Activated CD4-positive, alpha-beta T cell treated with anti-CD3 and anti-CD28 coated beads, Interleukin-2, amount 50 U/mL, for 16 hours (primary cell): ENCODE measurements at regions not wholly inside any gene's neighbourhood (a gene's known extent, or its start where the extent isn't known, plus 50 kb on each side); places are given as distances from the start of the nearest gene placed in this dataset.
"Not testable (repeated sequence)": the region's sequence is repeated elsewhere in the genome, so short reads cannot be mapped to it uniquely, and the experiment has no call there.

Experiments used
- DNase-seq: peaks from one replicate; pipeline ENCODE4 v3.0.0-alpha.2; 2020

DNA sequence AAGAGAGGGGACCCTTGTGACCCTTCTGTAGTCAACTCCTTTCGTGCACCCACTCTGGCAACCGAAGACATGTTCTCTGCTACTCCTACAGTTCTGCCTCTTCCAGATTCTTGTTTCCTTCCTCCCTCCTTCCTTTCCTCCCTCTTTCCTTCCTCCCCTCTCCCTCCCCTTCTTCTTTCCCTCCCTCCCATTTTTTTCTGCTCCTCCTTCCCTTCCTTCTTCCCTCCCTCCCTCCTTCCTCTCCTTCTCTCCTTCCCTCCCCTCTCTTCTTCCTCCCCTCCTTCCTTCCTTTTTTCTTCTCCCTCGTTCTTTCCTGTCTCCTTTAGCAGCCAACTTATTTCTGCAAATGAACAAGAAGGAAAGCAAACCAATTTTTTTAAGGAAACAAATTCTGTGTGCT is 111.5 kb downstream of the NPTX2 start:
- DNase-seq, result no peak

DNA sequence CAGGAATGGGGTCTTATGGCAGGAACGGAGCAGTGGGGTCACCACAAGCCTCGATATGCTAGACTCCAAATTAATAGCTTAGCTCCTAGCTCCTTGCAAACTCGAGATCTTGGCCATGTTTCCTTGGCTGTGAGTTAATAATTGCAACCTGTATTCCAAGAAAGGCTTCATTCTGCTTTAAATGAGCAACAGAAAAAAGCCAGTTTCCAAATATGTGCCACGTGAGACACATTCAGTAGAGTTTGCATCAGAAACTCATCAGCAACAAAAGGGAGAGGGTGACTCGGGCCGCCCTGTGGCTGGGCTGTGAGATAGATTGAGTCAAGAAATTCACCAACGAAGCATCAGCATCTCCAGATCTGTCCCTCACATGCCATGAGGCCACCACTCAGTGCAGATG is 112.0 kb downstream of the NPTX2 start:
- no peak for DNase-seq

DNA sequence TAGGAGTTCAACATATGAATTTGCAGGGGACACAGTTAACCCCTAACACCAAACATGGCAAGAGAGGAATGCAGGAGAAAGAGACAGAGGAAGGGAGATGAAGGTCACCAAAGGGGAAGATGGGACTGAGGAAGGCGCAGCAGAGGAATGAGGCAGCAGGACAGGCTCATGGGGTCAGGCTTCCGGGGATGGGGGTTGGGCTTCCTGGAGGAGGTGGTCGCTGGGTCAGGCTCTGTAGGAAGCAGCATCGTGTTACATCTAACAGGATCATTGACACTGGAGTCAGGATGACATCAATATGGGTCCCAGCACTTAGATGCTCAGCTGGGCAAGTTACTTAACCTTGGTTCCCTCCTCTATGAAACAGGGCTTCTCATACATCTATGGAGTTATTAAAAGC is 113.2 kb downstream of the NPTX2 start:
- DNase-seq, result no peak

DNA sequence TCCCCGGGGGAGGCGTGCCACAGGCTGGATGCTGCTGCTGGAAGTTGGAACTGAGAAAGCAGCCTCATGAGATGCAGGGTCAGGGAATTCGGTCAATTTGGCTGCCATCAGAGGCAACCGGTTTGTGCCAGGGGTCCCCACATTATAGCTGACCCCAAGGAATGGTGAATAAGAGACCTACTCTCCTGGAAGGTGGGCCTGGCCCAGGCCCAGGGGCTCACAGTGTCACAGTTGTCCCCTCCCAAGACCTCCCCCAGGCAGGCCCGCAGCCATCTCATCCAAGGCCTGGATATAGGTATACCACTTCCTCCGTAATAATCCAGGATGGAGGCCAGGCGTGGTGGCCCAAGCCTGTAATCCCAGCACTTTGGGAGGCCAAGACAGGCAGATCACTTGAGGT is 114.6 kb downstream of the NPTX2 start:
- no peak for DNase-seq

DNA sequence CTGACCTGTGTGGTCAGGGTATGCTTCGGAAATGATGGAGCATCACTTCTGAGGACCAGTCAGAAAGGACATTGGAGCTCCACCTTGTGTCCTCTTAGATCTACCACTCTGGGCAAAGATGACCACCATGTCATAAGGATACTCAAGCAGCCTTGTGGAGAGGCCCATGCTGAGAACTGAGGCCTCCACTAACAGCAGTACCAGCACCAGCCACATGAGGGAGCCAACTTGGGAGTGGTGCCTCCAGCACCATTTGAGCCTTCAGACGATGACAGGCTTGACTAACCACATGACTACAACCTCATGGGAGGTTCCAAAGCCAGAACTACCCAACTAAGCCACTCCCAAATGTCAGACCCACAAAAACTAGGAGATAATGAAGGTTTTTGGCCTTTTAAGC is 116.0 kb downstream of the NPTX2 start:
- DNase-seq, result peak; percentile 72

DNA sequence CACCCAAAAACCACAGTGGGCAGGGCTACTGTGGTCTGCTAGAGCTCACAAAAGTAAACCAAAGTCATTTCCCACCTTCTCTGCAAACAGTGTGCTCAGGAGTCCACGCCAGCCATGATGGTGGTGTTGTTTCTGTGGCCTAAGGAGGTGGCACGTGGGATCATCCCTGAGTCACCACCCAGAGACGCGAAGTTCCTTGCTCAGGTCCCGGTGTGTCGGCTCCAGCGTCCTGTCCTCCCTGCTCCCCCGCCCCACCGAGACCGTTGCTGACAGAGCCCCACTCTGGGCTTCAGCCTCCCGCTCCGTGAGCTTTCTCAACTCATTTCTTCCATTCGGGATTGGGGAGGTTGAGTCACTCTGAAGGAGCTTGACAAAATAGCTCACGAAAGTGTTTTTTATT is 118.7 kb downstream of the NPTX2 start:
- no peak for DNase-seq

DNA sequence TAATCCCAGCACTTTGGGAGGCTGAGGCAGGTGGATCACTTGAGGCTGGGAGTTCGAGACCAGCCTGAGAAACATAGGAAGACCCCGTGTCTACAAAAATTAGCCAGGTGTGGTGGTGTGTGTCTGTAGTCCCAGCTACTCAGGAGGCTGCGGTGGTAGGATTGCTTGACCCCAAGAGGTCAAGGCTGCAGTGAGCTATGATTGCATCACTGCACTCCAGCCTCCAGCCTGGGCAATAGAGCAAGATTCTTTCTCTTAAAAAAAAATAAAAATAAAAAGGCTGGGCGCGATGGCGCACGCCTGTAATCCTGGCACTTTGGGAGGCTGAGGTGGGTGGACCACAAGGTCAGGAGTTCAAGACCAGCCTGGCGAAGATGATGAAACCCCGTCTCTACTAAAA is 119.4 kb downstream of the NPTX2 start:
- not testable (repeated sequence) for DNase-seq

DNA sequence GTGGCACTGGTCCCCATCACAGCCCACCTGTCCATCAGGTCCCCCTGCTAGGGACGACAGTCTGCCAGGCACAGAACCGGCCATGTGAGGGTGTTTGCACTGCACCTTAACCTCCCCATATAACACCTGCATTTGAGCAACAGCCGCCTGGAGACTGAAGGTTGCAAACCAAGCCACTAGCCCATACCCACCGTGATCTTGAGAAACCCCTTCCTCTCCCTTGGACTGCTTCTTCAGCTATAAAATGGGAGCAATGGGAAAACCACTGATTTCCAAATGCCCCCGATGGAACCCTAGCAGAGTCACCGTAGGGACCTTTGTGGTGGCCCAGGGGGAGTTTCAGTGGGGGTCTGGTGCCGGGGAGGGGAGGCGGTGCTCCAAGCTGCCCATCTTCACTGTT is 120.1 kb downstream of the NPTX2 start:
- DNase-seq, result no peak

DNA sequence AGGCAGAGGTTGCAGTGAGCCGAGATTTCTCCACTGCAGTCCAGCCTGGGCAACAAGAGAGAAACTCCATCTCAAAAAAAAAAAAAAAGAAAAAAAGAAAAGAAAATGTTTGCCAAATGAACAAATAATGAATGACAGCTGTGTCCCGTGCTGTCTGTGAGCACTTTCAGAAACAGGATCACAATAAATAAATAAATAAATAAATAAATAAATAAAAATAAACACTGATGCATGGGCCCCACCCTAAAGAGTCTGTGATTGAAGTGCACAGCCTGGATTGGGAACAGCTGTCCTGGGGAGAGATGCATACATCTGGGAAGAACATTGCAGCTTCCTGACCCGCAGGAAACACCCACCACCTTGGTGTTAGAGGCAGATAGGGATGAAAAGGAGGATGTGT is 123.6 kb downstream of the NPTX2 start:
- DNase-seq, result no peak

DNA sequence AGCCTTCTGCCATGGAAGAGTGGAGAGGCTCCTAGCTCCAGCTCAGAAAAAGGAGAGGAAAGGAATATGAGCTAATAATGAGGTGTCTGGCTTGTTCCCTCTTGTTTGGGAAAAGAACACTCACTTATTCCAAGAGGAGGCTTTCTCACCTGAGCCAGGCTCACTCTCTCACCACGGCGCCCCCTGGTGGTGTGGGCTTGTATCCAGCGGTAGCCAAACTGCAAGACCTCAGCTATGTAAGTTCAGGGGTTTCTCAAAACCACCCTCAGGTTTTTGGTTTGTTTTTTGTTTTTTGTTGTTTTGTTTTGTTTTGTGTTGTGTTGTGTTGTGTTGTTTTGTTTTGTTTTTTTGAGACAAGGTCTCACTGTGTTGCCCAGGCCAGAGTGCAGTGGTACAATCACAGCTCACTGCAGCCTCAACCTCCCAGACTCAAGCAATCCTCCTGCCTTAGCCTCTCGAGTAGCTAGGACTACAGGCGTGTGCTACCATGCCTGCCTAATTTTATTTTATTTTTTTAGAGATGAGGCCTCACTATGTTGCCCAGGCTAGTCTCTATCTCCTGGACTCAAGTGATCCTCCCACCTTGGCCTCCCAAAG is 124.0 kb downstream of the TMEM130 start:
- peak; percentile 65 for DNase-seq

DNA sequence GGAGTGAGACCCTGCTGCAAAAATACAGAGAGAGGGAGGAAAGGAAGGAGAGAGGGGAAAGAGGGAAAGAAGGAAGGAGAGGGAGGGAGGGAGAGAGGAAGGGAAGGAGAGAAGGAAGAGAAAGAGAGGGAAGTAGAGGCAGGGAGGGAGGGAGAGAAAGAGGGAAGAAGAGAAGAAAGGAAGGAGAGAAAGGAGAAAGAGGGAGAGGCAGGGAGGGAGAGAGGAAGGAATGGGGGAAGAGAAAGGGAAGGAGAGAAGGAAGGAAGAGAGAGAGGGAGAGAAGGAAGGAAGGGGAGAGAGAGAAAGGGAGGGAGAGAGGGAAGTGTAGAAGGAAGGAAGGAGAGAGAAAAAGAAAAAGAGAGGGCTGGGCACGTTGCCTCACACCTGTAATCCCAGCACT is 121.7 kb downstream of the TMEM130 start:
- no peak for DNase-seq

DNA sequence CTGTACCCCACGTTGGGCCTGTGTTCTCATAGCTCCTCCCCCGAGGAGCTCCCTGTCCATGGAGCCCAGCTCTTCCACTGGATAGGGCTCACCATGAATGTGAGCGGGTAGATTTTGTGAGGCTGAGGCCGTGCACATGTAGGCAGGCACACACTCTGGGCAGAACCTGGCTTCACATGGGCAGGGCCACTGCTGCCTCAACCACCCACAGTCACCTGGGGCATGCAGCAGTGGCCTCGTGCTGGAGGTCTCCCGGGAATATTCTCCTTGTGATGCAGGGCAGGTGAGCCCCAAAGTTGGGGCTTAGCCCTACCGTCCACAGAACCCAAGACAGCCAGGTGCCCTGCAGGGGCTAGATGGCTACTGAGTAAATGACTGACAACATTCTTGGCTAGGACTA is 116.6 kb downstream of the TMEM130 start:
- no peak for DNase-seq

DNA sequence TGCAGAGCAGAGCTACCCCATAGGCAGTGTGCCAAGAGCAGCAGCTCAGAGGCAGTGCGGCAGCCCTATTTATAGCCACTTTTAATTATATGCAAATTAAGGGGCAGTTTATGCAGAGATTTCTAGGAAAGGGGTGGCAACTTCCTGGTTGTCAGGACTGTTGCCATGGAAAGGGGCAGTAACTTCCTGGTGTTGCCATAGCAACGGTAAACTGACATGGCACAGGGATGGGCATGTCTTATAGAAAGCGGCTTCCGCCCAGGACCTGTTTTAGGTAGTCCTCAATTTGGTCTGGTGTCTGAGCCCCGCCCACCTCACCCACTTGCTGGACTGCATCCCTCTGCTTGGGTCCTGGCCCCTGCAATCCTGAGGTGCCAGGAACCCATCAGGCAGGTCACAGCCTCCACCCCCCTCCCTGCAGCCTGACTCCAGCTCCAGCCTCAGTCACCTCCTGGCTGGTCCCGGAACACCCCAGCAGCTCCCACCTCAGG is 115.8 kb downstream of the TMEM130 start:
- no peak for DNase-seq

DNA sequence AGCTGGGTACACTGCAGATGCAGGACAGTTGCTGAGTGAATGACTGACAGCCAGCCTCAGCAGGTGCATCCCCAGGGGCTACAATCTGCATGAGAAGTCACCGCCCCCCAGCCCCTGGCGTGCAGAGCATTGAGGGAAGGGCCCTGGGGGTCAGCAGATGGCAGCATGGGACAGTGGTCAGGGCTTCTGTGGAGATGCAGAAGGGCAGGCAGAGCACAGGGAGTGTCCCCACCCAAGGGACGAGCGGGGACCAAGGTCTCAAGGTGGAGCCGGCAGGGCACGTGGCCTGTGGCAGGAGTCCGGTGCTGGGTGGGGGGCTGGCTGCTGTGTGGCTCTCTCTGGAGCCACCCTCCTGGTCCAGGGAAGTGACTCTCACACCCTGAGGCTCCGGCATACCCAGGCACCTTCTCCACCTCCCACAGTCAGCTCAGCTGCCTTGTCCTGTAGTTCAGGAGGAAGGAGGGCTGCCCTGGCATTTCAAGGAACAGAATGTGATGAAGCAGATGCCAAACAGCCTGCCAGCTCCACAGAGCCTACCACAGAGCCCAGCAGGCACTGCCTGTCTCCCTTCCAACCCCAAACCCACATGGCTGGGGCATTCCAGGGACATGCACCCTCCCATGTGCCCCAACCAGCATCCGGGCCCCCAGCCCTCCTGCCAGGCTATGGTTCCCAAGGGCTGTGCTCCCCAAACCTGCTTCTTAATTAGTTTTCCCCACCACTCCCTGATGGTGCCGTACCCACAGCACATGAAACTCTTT is 114.5 kb downstream of the TMEM130 start:
- DNase-seq, result no peak

DNA sequence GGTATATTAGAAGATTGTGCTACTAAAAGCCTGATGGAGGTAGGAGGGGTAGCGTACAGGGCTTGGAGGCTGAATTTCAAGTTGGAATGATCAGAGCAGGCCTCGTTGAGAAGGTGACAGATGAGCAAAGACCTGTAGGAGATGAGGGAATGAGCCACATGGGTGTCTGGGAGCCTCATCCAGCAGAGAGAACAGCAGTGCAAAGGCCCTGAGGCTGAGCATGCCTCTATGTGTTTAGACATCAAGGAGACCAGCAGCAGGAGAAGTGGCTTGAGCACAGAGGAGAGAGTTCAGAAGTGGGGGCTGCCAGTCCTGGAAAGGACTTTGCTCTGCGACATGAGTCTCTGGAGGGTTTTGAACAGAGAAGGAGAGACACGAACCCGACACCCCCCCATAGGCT is 111.7 kb downstream of the TMEM130 start:
- DNase-seq, result no peak

DNA sequence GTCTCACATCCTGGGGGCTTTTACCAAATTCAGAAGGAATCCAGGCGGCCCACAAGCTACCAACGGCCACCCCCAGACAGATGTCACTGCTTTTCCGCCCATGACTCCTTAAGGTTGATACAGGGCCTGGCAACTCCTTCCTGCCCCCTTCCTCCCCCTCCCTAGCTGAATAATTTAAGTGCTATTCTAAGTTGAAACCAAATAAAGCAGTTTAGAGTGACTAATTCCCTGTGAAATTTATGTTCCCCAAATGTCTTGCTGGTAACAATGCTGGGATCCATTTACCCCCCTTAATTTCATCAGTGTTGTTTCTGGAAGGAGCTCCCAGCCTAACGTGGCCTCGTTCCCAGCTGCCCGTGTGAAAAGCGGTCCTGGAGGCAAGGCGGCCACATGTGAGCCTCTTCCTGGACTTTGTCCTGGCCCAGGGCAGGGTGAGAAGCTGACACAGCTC is 109.6 kb downstream of the TMEM130 start:
- DNase-seq, result no peak

DNA sequence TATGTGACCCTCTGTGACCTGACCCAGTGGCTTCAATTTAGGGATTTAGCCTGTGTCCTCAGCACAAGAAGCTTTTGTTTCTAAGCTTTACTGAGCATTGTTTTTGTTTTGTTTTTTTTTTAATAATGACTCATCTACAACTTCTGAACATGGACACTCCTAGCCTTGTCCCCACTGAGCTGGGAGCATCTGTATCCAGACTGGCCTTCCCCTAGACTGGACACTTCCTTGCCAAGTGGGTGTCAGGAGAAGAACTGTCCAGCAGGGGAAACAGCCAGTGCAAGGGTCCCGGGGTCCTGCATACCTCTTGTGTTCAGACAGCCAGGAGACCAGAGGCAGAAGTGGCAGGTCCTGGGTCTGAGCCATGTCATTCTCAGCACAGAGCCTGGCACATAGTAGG is 108.6 kb downstream of the TMEM130 start:
- no peak for DNase-seq

DNA sequence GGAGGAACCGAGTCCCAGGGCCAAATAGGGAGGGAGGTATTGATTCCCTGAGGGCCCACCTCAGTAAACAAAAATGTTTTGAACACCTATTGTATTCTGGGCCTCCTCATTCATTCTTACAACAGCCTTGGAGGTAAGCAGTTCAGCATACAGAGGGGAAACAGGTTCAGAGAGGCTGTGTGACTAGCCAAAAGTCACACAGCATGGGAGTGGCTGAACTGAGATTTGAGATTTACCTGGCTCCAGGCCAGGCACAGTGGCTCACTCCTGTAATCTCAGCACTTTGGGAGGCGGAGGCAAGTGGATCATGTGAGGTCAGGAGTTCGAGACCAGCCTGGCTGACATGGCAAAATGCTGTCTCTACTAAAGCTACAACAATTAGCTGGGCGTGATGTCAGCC is 107.2 kb downstream of the TMEM130 start:
- DNase-seq, result no peak

DNA sequence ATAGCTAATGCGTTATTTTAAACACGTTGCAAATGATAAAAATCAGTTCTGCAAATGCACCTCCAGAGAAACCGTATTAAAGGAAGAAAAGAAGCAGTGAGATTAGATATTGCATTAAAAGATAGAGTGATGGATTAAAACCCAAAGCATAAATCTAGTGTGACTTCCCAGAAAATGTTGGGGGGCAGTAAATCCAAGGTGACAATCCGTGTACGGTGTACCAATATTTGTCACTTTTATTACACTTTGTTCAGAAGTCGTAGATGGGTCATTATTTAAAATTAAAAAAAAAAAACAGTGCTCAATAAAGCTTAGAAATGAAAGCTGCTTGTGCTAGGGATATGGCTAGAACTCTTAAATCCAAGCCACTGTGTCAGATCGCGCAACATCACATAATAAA is 106.4 kb downstream of the TMEM130 start:
- no peak for DNase-seq

DNA sequence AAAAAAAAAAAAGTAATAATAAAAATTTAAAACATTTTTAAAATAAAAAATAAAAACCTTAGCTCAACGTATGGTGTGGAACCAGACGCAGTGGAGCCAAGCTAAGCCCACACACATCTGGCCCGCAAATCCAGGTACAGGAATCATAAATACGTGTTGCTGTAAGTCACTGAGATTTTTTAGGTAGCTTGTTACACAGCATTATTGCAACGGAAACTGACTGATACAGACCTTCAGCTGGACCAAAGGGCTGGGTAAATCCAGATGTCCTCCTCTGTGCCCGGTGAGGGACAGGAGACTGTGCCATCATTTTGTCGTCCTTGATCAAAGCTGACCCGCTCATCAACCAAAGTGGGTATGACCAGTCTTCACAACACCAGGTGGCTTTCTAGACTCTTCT is 104.9 kb downstream of the TMEM130 start:
- DNase-seq, result no peak

DNA sequence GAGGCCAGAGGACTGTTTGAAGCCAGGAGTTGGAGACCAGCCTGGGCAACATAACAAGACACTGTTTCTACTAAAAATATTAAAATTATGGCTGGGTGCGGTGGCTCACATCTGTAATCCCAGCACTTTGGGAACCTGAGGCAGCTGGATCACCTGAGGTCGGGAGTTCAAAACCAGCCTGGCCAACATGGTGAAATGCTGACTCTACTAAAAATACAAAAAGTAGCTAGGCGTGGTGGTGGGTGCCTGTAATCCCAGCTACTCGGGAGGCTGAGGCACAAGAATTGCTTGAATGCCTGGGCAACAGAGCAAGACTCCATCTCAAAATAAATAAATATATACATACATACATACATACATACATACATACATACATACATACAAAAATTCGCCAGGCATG is 99.7 kb downstream of the TMEM130 start:
- DNase-seq, result not testable (repeated sequence)

DNA sequence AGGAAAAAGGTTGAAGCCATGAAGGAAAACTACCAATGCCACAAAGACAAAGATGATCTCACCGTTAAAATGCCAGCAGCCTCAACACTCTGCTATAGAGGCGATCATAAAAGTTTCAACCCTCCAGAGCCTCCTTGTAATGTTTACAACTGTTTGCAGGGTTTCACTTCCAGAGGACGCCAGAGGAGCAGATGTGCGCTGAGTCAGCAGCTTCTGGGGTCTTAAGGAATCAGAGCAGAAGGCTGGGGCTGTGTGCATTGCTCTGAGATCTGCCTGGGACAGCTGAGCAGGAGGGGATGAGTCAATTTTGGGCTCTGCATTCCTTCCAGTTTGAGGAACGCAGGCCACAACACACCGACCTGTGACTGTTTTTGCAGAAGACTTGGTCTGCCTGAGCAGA is 98.3 kb downstream of the TMEM130 start:
- DNase-seq, result no peak

DNA sequence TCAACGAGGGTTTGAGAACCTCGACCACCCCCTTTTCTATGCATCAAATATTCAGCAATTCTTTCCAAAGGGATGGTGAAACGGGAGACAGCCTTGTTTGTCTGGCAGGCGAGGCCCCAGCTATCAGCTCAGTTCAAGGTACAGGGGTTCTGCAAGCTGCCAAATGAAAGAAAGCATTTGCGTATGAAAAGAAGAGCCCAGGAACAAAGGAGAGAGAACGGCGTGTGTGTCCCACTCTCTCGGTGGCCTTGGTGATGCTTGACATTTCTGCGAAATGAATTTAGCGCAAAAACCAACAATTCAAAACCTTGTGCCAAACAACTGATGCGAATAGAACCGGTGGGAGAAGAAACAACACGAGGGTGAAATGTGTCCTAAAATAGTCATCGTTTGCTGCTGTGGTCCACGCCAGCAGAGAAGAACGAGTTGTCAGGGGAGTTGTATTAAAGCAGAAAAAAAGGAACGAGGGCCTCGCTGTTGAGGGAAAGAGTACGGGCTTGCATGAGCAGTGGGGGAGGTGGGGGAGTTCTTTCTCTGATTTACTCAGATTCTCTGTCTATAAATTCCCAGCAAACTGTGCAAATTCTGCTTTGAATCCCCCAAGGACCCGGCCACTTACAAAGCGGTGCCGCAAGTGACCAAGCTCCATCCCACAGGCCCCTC is 97.7 kb downstream of the TMEM130 start:
- no peak for DNase-seq

DNA sequence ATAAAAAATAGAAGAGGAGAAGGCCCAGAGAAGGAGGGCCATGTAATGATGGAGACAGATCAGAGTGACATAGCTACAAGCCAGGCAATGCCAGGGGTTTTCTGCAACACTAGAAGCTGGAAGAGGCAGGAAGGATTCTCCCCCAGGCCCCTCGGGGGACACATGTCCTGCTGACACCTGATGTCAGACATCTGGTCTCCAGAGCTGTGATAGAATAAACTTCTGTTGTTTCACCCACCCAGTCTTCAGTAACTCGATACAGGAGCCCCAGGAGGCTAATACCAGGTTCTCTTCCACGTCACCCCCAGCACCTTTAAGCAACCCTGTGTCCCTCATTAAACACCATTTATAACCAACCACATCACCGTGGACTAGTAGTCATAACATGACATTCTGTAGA is 94.9 kb downstream of the TMEM130 start:
- DNase-seq, result no peak
